ENCODE measurements at regions not wholly inside any gene's neighbourhood (a gene's known extent, or its start where the extent isn't known, plus 50 kb on each side); places are given as distances from the start of the nearest gene placed in this dataset.

DNA sequence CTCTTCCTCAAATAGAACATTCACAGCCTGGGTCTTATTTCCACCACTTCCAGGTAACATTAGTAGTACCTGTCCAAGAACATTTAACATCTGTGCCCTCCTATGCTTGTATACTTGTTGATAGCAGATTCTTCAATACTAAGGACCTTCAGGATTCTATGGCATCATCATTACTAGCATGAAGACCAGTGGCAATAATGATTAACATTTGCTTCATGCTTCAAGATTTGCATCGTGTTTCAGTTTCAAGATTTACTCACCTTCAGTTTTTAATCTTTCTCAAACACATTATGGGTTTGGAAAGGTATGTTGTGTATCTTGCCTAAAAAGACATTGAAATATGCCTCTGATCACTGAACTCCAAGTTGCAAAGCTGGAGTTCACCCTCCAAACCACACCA, 412.8 kb upstream of the NRSN1 start:
- no CpG with 5 or more reads among the region's 1 CpG for WGBS
- no peak for DNase-seq
- H2BK120ac ChIP-seq (ENCODE audit: low read depth, low read length), result no peak overlapping the region

DNA sequence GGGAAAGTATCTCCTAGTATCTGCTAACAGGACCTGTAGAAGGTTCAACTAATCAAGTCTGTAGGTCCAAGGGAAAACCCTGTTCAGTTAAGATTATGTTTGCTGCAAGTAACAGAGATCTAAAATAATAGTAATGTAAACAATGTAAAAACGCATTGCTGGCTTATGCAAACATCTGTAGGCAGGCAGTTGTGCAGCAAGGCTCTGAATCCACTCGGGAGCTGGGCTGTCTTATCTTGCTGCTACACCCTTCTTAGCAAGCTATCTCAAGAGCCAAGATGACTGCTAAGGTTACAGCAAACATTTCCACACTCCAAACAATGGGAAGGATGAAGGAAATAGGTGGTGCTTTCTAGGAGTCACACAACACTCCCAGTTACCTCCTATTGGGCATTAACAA, 397.3 kb upstream of the NRSN1 start:
- no peak overlapping the region for H4K91ac ChIP-seq (ENCODE audit: low read length)
- H4K8ac ChIP-seq (ENCODE audit: low read length), result no peak overlapping the region
- no peaks in the 10 kb centered on the region for H3K27me3 ChIP-seq (ENCODE audit: control insufficient read depth in 1 of 2, insufficient read depth in 1 of 2, low read length in 2 of 2)
- no peak overlapping the region for H3K23ac ChIP-seq (ENCODE audit: low read length in 2 of 2)
- no peaks in the 10 kb centered on the region for H3K36me3 ChIP-seq (ENCODE audit: control insufficient read depth in 1 of 2, insufficient read depth in 2 of 2, low read depth in 1 of 2, low read length in 2 of 2)
- no peak overlapping the region for H3K27ac ChIP-seq (ENCODE audit: low read length, poor library complexity, severe bottlenecking)
- no peaks in the 10 kb centered on the region for H3K4me1 ChIP-seq (ENCODE audit: control insufficient read depth, insufficient read depth, low read depth, low read length)
- H2AK5ac ChIP-seq (ENCODE audit: low read length, severe bottlenecking), result no peak overlapping the region
- H3K9me3 ChIP-seq (ENCODE audit: control insufficient read depth, low read length), result no peaks in the 10 kb centered on the region
- H2AFZ ChIP-seq (ENCODE audit: low read depth, low read length), result no peak overlapping the region
- no peak overlapping the region for H3K4me2 ChIP-seq (ENCODE audit: low read length, poor library complexity, severe bottlenecking)
- DNase-seq, result peak; percentile 39
- 13% methylated on average over 2 of the region's 2 CpGs for WGBS
- H2BK120ac ChIP-seq (ENCODE audit: low read depth, low read length), result no peak overlapping the region
- no peak overlapping the region for H2BK12ac ChIP-seq (ENCODE audit: low read length in 2 of 2)
- no peak overlapping the region for H3K4ac ChIP-seq (ENCODE audit: low read depth in 1 of 2, low read length in 2 of 2)
- no peak overlapping the region for H3K4me3 ChIP-seq (ENCODE audit: insufficient read depth in 1 of 2, low read depth in 1 of 2, low read length in 2 of 2)
- no peak overlapping the region for H3K14ac ChIP-seq (ENCODE audit: low read length in 2 of 2)
- no peak overlapping the region for H2BK15ac ChIP-seq (ENCODE audit: low read depth, poor library complexity, severe bottlenecking)
- H3K9ac ChIP-seq (ENCODE audit: low read length), result no peak overlapping the region
- H3K79me1 ChIP-seq (replicated peaks; ENCODE audit: low read length, poor library complexity, severe bottlenecking), result no peaks in the 10 kb centered on the region
- H3K18ac ChIP-seq (ENCODE audit: low read depth in 1 of 2, low read length in 2 of 2), result no peak overlapping the region
- no peak overlapping the region for H2BK5ac ChIP-seq (ENCODE audit: low read depth, low read length, poor library complexity, severe bottlenecking)

More for the DNA sequence above, 412.8 kb upstream of the NRSN1 start:
- Histone ChIP-seq H2AFZ (ENCODE audit: low read depth, low read length) (no peak overlapping the region), H2BK15ac (ENCODE audit: low read depth, poor library complexity, severe bottlenecking) (no peak overlapping the region), H3K36me3 (ENCODE audit: control insufficient read depth in 1 of 2, insufficient read depth in 2 of 2, low read depth in 1 of 2, low read length in 2 of 2) (no peaks in the 10 kb centered on the region), H3K4me2 (ENCODE audit: low read length, poor library complexity, severe bottlenecking) (no peak overlapping the region), H4K91ac (ENCODE audit: low read length) (no peak overlapping the region), H3K4me3 (ENCODE audit: insufficient read depth in 1 of 2, low read depth in 1 of 2, low read length in 2 of 2) (no peak overlapping the region), H3K79me1 (replicated peaks; ENCODE audit: low read length, poor library complexity, severe bottlenecking) (no peaks in the 10 kb centered on the region), H2BK12ac (ENCODE audit: low read length in 2 of 2) (no peak overlapping the region), H3K9ac (ENCODE audit: low read length) (no peak overlapping the region), H3K18ac (ENCODE audit: low read depth in 1 of 2, low read length in 2 of 2) (no peak overlapping the region), H2AK5ac (ENCODE audit: low read length, severe bottlenecking) (no peak overlapping the region), H3K9me3 (ENCODE audit: control insufficient read depth, low read length) (no peaks in the 10 kb centered on the region), H4K8ac (ENCODE audit: low read length) (no peak overlapping the region), H3K4ac (ENCODE audit: low read depth in 1 of 2, low read length in 2 of 2) (no peak overlapping the region), H3K23ac (ENCODE audit: low read length in 2 of 2) (no peak overlapping the region), H3K14ac (ENCODE audit: low read length in 2 of 2) (no peak overlapping the region), H3K27me3 (ENCODE audit: control insufficient read depth in 1 of 2, insufficient read depth in 1 of 2, low read length in 2 of 2) (no peaks in the 10 kb centered on the region), H2BK5ac (ENCODE audit: low read depth, low read length, poor library complexity, severe bottlenecking) (no peak overlapping the region), H3K27ac (ENCODE audit: low read length, poor library complexity, severe bottlenecking) (no peak overlapping the region), H3K4me1 (ENCODE audit: control insufficient read depth, insufficient read depth, low read depth, low read length) (no peaks in the 10 kb centered on the region)

DNA sequence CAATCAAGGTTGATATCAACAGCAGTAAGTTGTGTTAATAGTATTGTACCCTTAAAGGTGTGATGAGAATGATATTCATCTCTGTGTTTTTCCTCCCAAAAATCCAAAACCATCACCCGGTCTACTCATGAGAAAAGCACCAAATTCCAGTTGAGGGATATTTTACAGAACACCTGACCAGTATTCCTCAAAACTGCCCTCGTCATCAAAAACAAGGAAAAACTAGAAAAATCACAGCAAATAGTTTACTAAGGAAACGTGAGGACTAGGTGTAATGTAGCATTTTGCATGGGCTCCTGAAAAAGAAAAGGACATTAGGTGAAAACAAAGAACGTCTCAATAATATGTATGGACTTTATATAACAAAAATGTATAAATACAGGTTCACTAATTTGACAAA, 394.4 kb upstream of the NRSN1 start:
- no peak overlapping the region for H3K4me3 ChIP-seq (ENCODE audit: insufficient read depth in 1 of 2, low read depth in 1 of 2, low read length in 2 of 2)
- H2BK15ac ChIP-seq (ENCODE audit: low read depth, poor library complexity, severe bottlenecking), result no peak overlapping the region
- H3K36me3 ChIP-seq (ENCODE audit: control insufficient read depth in 1 of 2, insufficient read depth in 2 of 2, low read depth in 1 of 2, low read length in 2 of 2), result no peaks in the 10 kb centered on the region
- H2BK5ac ChIP-seq (ENCODE audit: low read depth, low read length, poor library complexity, severe bottlenecking), result no peak overlapping the region
- WGBS, result 100% methylated on average over 1 of the region's 4 CpGs
- H3K18ac ChIP-seq (ENCODE audit: low read depth in 1 of 2, low read length in 2 of 2), result no peak overlapping the region
- H3K9ac ChIP-seq (ENCODE audit: low read length), result no peak overlapping the region
- no peak overlapping the region for H3K4me2 ChIP-seq (ENCODE audit: low read length, poor library complexity, severe bottlenecking)
- no peak overlapping the region for H3K4ac ChIP-seq (ENCODE audit: low read depth in 1 of 2, low read length in 2 of 2)
- no peak overlapping the region for H2BK120ac ChIP-seq (ENCODE audit: low read depth, low read length)
- H2BK12ac ChIP-seq (ENCODE audit: low read length in 2 of 2), result no peak overlapping the region
- no peaks in the 10 kb centered on the region for H3K9me3 ChIP-seq (ENCODE audit: control insufficient read depth, low read length)
- no peak overlapping the region for H2AFZ ChIP-seq (ENCODE audit: low read depth, low read length)
- no peak overlapping the region for H3K23ac ChIP-seq (ENCODE audit: low read length in 2 of 2)
- DNase-seq, result no peak
- no peak overlapping the region for H4K8ac ChIP-seq (ENCODE audit: low read length)
- H3K27ac ChIP-seq (ENCODE audit: low read length, poor library complexity, severe bottlenecking), result no peak overlapping the region
- H4K91ac ChIP-seq (ENCODE audit: low read length), result no peak overlapping the region
- no peaks in the 10 kb centered on the region for H3K27me3 ChIP-seq (ENCODE audit: control insufficient read depth in 1 of 2, insufficient read depth in 1 of 2, low read length in 2 of 2)
- H3K14ac ChIP-seq (ENCODE audit: low read length in 2 of 2), result no peak overlapping the region
- no peak overlapping the region for H2AK5ac ChIP-seq (ENCODE audit: low read length, severe bottlenecking)
- no peaks in the 10 kb centered on the region for H3K79me1 ChIP-seq (replicated peaks; ENCODE audit: low read length, poor library complexity, severe bottlenecking)
- H3K4me1 ChIP-seq (ENCODE audit: control insufficient read depth, insufficient read depth, low read depth, low read length), result no peaks in the 10 kb centered on the region

DNA sequence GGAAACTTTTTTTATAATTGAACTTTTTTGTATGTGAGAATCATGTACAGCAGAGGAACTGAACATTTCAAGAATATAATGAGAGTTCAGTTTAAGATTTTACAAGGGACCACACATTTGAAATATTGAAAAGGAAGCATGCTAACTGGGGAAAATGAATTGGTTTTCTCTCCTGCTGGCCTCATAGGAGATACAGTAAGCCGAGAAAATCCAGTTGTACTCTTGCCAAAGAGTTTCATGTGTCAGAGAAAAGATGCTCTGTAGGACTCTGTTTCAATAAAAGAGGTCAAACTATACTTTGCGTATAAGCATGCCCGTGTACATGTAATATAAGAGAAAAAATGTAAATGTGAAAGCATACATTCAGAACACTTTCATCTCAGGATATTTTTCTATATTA, 393.5 kb upstream of the NRSN1 start:
- Histone ChIP-seq H3K4me3 (ENCODE audit: insufficient read depth in 1 of 2, low read depth in 1 of 2, low read length in 2 of 2) (no peak overlapping the region), H2AK5ac (ENCODE audit: low read length, severe bottlenecking) (no peak overlapping the region), H3K4me1 (ENCODE audit: control insufficient read depth, insufficient read depth, low read depth, low read length) (no peaks in the 10 kb centered on the region), H3K14ac (ENCODE audit: low read length in 2 of 2) (no peak overlapping the region), H4K91ac (ENCODE audit: low read length) (no peak overlapping the region), H2BK5ac (ENCODE audit: low read depth, low read length, poor library complexity, severe bottlenecking) (no peak overlapping the region), H3K9me3 (ENCODE audit: control insufficient read depth, low read length) (no peaks in the 10 kb centered on the region), H3K79me1 (replicated peaks; ENCODE audit: low read length, poor library complexity, severe bottlenecking) (no peaks in the 10 kb centered on the region), H3K9ac (ENCODE audit: low read length) (no peak overlapping the region), H3K4me2 (ENCODE audit: low read length, poor library complexity, severe bottlenecking) (no peak overlapping the region), H3K27ac (ENCODE audit: low read length, poor library complexity, severe bottlenecking) (no peak overlapping the region), H2AFZ (ENCODE audit: low read depth, low read length) (no peak overlapping the region), H2BK12ac (ENCODE audit: low read length in 2 of 2) (no peak overlapping the region), H3K23ac (ENCODE audit: low read length in 2 of 2) (no peak overlapping the region), H3K18ac (ENCODE audit: low read depth in 1 of 2, low read length in 2 of 2) (no peak overlapping the region), H3K36me3 (ENCODE audit: control insufficient read depth in 1 of 2, insufficient read depth in 2 of 2, low read depth in 1 of 2, low read length in 2 of 2) (no peaks in the 10 kb centered on the region), H2BK120ac (ENCODE audit: low read depth, low read length) (no peak overlapping the region), H3K4ac (ENCODE audit: low read depth in 1 of 2, low read length in 2 of 2) (no peak overlapping the region), H3K27me3 (ENCODE audit: control insufficient read depth in 1 of 2, insufficient read depth in 1 of 2, low read length in 2 of 2) (no peaks in the 10 kb centered on the region), H2BK15ac (ENCODE audit: low read depth, poor library complexity, severe bottlenecking) (no peak overlapping the region), H4K8ac (ENCODE audit: low read length) (no peak overlapping the region)
- 79% methylated on average over 1 of the region's 3 CpGs for WGBS
- DNase-seq, result no peak
